ENCODE measurements at regions not wholly inside any gene's neighbourhood (a gene's known extent, or its start where the extent isn't known, plus 50 kb on each side); places are given as distances from the start of the nearest gene placed in this dataset.

GRCh38 chr5:38758774-38759600 lies 86.8 kb upstream of the OSMR start:
- H3K4me3 Mint-ChIP-seq (ENCODE audit: unreplicated experiment) = no peak overlapping the region
- H3K27ac Mint-ChIP-seq (ENCODE audit: unreplicated experiment) = no peak overlapping the region
- H3K4me1 Mint-ChIP-seq (ENCODE audit: unreplicated experiment) = no peaks in the 10 kb centered on the region
- H3K36me3 Mint-ChIP-seq (ENCODE audit: low read depth, unreplicated experiment) = no peaks in the 10 kb centered on the region
- DNase-seq (ENCODE audit: low spot score) = no peak
- H3K27me3 Mint-ChIP-seq (ENCODE audit: unreplicated experiment) = no peaks in the 10 kb centered on the region
- TF ChIP-seq CTCF (IDR thresholded peaks at IDR 0.05; ENCODE audit: unreplicated experiment) = no peak
- H3K9me3 Mint-ChIP-seq (ENCODE audit: unreplicated experiment) = no peaks in the 10 kb centered on the region

- no peak overlapping the region for H3K27ac Mint-ChIP-seq (ENCODE audit: unreplicated experiment)
- H3K36me3 Mint-ChIP-seq (ENCODE audit: low read depth, unreplicated experiment) = no peaks in the 10 kb centered on the region
- no peaks in the 10 kb centered on the region for H3K4me1 Mint-ChIP-seq (ENCODE audit: unreplicated experiment)
- H3K9me3 Mint-ChIP-seq (ENCODE audit: unreplicated experiment) = no peaks in the 10 kb centered on the region
- H3K4me3 Mint-ChIP-seq (ENCODE audit: unreplicated experiment) = no peak overlapping the region
- no peak for DNase-seq (ENCODE audit: low spot score)
- TF ChIP-seq CTCF (IDR thresholded peaks at IDR 0.05; ENCODE audit: unreplicated experiment) = no peak
- H3K27me3 Mint-ChIP-seq (ENCODE audit: unreplicated experiment) = no peaks in the 10 kb centered on the region
Observed at GRCh38 chr5:38764937-38765391, 80.8 kb upstream of the OSMR start.

- Mint-ChIP-seq H3K36me3 (ENCODE audit: low read depth, unreplicated experiment) (no peaks in the 10 kb centered on the region), H3K27ac (ENCODE audit: unreplicated experiment) (no peak overlapping the region), H3K4me1 (ENCODE audit: unreplicated experiment) (no peaks in the 10 kb centered on the region), H3K27me3 (ENCODE audit: unreplicated experiment) (no peaks in the 10 kb centered on the region), H3K9me3 (ENCODE audit: unreplicated experiment) (no peaks in the 10 kb centered on the region), H3K4me3 (ENCODE audit: unreplicated experiment) (no peak overlapping the region)
- DNase-seq (ENCODE audit: low spot score) = no peak
- no peak for TF ChIP-seq CTCF (IDR thresholded peaks at IDR 0.05; ENCODE audit: unreplicated experiment)
Observed at GRCh38 chr5:38765399-38765861, 80.4 kb upstream of the OSMR start.

DNA sequence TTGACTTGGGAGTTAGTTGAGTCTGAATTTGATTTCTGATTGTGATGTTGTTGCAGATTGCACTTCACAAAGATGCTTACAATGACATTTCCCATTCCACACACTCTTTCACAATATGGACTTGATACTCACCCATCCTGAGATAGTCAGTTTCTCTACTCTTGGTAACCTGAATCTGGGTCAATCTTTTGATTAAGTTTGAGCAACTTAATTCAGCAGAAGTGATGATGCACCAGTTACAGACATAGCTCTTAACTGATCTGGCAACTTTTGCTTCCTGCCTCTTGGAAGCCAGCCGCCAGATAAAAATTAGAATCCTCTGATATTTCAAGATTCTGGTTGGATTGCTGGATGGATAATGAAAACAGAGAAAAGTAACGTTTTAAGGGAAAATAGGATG lies 79.7 kb upstream of the OSMR start:
- no peak for DNase-seq (ENCODE audit: low spot score)
- no peak for TF ChIP-seq CTCF (IDR thresholded peaks at IDR 0.05; ENCODE audit: unreplicated experiment)
- no peaks in the 10 kb centered on the region for H3K36me3 Mint-ChIP-seq (ENCODE audit: low read depth, unreplicated experiment)
- no peaks in the 10 kb centered on the region for H3K9me3 Mint-ChIP-seq (ENCODE audit: unreplicated experiment)
- H3K27me3 Mint-ChIP-seq (ENCODE audit: unreplicated experiment) = no peaks in the 10 kb centered on the region
- H3K4me3 Mint-ChIP-seq (ENCODE audit: unreplicated experiment) = no peak overlapping the region
- H3K4me1 Mint-ChIP-seq (ENCODE audit: unreplicated experiment) = no peaks in the 10 kb centered on the region
- H3K27ac Mint-ChIP-seq (ENCODE audit: unreplicated experiment) = no peak overlapping the region

Measured in endothelial cell (in vitro differentiated cells).